Prostate gland (tissue), 2 donors: ENCODE measurements at regions not wholly inside any gene's neighbourhood (a gene's known extent, or its start where the extent isn't known, plus 50 kb on each side); places are given as distances from the start of the nearest gene placed in this dataset.

Experiments
- POLR2A ChIP-seq: fragments of 450-650 bp; IDR thresholded peaks from one replicate; pipeline ENCODE4 v1.6.1; 2016; ENCODE audit warnings: antibody characterized with exemption, mild to moderate bottlenecking
- POLR2AphosphoS5 ChIP-seq: sonication (generic); formaldehyde crosslinking; IDR thresholded peaks from one replicate; pipeline ENCODE4 v1.6.1; 2017; ENCODE audit warnings: antibody characterized with exemption
- TF ChIP-seq, protein P1 (sequence below), 4 experiments: fragments of 200-600 bp in 2 of 4; fragments of 450-650 bp in 2 of 4; sonication (generic) in 2 of 4; IDR thresholded peaks; 1 replicate in 3 of 4; 2 replicates in 1 of 4; pipeline ENCODE4 v1.5.1; 2016 to 2019; ENCODE audit warnings: antibody characterized with exemption in 4 of 4, mild to moderate bottlenecking in 2 of 4, moderate library complexity in 2 of 4

DNA sequence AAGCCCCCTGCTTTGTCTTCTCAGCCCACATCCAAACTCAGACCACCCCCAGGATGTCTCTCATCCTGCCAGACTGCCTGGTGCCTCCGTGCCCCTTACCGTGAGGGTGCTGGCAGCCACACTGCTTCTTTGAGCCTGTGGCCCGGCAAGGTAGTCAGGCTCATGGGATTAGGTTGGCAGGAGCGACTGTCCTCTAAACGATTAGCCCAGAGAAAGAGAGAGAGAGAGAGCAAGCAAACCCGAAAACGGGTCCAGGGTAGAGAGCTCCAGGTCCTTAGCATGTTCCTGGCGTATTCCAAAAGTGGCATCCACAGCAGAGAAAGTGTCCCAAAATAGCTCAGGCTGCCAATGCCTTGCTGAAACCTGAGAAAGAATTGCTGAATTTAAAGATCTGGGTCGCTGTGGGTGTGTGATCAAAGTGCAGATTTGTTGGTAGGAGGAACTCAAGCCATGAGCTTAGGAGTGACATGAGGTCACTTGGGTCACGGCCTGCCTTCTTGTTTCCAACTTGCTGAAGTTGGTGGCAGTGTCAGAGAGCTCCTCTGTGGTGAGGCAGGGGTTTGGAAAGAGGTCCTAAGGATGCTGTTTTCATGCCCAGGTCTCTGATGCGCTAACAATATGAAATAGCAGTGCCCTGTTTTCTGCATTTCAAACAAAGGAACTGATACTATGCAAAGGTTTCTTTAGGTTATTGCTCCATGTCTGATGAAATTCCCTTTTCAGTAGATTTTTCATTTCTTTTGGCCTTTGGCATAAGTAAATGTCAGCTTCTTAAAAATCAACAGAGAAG, 81.6 kb downstream of the RTL9 start:
- TF ChIP-seq, protein P1, sequence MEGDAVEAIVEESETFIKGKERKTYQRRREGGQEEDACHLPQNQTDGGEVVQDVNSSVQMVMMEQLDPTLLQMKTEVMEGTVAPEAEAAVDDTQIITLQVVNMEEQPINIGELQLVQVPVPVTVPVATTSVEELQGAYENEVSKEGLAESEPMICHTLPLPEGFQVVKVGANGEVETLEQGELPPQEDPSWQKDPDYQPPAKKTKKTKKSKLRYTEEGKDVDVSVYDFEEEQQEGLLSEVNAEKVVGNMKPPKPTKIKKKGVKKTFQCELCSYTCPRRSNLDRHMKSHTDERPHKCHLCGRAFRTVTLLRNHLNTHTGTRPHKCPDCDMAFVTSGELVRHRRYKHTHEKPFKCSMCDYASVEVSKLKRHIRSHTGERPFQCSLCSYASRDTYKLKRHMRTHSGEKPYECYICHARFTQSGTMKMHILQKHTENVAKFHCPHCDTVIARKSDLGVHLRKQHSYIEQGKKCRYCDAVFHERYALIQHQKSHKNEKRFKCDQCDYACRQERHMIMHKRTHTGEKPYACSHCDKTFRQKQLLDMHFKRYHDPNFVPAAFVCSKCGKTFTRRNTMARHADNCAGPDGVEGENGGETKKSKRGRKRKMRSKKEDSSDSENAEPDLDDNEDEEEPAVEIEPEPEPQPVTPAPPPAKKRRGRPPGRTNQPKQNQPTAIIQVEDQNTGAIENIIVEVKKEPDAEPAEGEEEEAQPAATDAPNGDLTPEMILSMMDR (IDR thresholded peaks at IDR 0.05): no peak
- TF ChIP-seq POLR2AphosphoS5: no peak
- TF ChIP-seq POLR2A: no peak
